ENCODE measurements at regions not wholly inside any gene's neighbourhood (a gene's known extent, or its start where the extent isn't known, plus 50 kb on each side); places are given as distances from the start of the nearest gene placed in this dataset.

DNA sequence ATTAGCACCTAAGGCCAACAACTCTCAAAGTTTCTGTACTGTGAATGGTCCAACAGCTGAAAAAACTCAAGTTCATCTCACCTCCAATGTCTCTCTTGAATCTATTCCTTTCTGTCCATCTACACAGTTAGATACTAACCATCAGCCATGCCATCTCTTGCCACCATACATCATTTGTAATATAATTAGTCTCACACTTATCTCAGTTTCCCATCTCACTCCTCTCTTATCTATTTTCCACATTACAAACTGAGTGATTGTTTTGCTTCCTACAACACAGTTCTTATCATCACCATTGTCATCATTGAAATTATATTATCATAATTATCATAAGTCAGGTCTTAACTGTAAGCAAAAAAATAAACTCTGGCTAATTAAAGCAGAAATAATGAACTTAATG is 393.9 kb downstream of the PRELID2 start:
- TF ChIP-seq, protein P1, sequence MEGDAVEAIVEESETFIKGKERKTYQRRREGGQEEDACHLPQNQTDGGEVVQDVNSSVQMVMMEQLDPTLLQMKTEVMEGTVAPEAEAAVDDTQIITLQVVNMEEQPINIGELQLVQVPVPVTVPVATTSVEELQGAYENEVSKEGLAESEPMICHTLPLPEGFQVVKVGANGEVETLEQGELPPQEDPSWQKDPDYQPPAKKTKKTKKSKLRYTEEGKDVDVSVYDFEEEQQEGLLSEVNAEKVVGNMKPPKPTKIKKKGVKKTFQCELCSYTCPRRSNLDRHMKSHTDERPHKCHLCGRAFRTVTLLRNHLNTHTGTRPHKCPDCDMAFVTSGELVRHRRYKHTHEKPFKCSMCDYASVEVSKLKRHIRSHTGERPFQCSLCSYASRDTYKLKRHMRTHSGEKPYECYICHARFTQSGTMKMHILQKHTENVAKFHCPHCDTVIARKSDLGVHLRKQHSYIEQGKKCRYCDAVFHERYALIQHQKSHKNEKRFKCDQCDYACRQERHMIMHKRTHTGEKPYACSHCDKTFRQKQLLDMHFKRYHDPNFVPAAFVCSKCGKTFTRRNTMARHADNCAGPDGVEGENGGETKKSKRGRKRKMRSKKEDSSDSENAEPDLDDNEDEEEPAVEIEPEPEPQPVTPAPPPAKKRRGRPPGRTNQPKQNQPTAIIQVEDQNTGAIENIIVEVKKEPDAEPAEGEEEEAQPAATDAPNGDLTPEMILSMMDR (IDR thresholded peaks at IDR 0.05; ENCODE audit: control insufficient read depth, insufficient read depth, low read depth, low read length, missing control alignments), result no peak
- no peak for DNase-seq (ENCODE audit: low read depth)
- no peak overlapping the region for H3K4me3 ChIP-seq (ENCODE audit: control insufficient read depth, low read depth, low read length)

DNA sequence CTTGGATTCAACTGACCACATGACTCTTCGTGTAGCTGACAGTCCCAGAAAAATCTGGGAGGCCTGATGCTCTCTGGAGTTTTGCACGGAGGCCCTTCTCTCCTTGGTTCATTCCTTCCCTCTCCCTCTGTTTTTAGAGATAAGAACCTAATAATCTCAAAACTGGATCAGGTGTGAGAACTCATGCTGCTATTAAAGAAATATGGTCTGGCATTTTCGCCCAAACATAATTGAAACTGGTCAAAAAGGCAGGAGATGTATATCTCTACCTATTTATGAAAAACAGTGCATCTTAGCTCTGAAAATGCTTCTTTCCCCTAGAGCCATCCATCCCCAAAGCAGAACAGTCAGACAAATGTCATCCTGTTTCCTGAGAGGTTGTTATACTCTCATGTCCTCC is 397.5 kb downstream of the PRELID2 start:
- TF ChIP-seq, protein P1 (IDR thresholded peaks at IDR 0.05; ENCODE audit: control insufficient read depth, insufficient read depth, low read depth, low read length, missing control alignments), result no peak
- DNase-seq (ENCODE audit: low read depth), result no peak
- no peak overlapping the region for H3K4me3 ChIP-seq (ENCODE audit: control insufficient read depth, low read depth, low read length)

DNA sequence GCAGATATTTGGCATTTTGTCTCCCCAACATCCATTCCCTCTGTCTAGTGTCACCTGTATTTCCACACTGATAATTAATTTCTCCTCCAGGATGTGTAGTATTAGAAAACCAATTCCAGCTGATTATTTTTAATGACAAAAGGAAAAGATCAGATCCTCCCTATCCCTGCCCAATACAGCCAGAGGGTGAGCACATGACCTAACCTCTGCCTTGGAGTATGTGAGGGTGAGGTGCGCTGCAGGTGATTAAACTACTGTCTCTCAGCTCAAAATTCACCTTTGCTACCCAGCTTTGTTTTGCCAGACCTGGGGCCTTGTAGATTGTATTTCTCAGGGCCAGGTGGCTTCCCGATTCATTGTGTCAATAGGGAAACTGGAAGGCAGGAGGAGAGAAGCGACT is 402.1 kb downstream of the PRELID2 start:
- TF ChIP-seq, protein P1 (IDR thresholded peaks at IDR 0.05; ENCODE audit: control insufficient read depth, insufficient read depth, low read depth, low read length, missing control alignments), result no peak
- H3K4me3 ChIP-seq (ENCODE audit: control insufficient read depth, low read depth, low read length), result no peak overlapping the region
- no peak for DNase-seq (ENCODE audit: low read depth)

DNA sequence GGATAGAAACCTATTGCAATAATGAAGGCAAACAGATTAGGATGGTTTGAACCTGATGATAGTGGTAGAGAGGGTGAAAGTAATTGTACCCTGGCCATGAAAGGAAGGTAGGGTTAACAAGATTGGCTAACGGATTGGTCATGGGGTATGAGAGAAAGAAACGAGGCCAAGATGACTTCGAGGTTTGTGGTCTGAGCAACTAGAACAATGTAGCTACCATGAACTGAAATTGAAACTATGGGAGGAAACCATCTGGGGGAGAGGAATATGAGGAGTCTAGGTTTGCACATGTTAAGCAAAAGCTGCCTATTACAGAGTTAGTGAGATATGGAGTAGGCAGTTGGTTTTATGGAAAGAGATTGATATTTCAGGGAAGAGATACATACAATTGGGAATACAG is 406.0 kb downstream of the PRELID2 start:
- TF ChIP-seq, protein P1 (IDR thresholded peaks at IDR 0.05; ENCODE audit: control insufficient read depth, insufficient read depth, low read depth, low read length, missing control alignments), result no peak
- no peak overlapping the region for H3K4me3 ChIP-seq (ENCODE audit: control insufficient read depth, low read depth, low read length)
- no peak for DNase-seq (ENCODE audit: low read depth)

DNA sequence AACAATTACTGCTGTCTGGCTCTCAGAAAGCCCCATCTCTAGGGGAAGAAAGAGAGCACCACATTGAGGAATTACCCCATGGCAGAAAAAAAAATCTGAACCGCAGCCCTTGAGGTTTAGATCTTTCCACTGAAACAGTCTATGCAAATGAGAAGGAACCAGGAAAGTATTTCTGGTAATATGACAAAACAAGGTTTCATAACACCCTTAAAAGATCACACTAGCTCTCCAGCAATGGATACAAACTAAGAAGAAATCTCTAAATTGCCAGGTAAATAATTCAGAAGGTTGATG is 427.1 kb downstream of the PRELID2 start:
- no peak for DNase-seq (ENCODE audit: low read depth)
- no peak overlapping the region for H3K4me3 ChIP-seq (ENCODE audit: control insufficient read depth, low read depth, low read length)
- TF ChIP-seq, protein P1 (IDR thresholded peaks at IDR 0.05; ENCODE audit: control insufficient read depth, insufficient read depth, low read depth, low read length, missing control alignments), result no peak

DNA sequence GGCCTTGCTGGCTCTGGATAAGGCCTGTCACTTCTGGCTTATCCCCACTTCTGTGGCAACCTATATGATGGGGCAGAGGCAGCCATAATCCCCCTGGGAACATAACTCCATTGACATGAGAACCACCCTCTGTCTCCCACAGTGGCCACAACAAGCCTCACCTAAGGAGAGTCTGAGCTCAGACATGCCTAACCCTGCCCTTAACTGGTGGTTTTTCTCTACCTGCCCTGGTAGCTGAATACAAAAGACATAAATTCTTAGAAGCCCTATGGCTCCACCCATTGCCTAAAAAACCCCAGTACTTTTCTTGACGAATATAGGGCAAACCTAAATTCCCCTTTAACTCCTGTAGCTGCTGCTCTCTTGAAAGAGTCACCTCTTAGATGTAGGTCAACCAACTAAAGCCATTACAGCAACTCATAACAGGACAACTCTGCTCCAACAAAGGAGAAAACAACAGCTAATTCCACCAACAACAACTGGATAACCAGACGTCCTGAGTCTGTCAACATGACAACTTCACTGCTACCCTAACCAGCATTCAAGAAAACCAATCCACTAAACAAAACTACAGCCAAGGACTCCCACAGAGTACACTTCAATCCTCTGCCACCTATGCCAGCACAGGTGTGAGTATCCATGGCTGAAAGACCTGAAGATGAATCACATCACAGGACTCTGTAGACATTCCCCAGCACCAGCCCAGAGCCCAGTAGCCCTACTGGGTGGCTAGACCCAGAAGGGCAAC is 427.7 kb downstream of the PRELID2 start:
- no peak overlapping the region for H3K4me3 ChIP-seq (ENCODE audit: control insufficient read depth, low read depth, low read length)
- TF ChIP-seq, protein P1 (IDR thresholded peaks at IDR 0.05; ENCODE audit: control insufficient read depth, insufficient read depth, low read depth, low read length, missing control alignments), result no peak
- DNase-seq (ENCODE audit: low read depth), result no peak

Data from AG09309 (cell line).